ENCODE measurements at regions not wholly inside any gene's neighbourhood (a gene's known extent, or its start where the extent isn't known, plus 50 kb on each side); places are given as distances from the start of the nearest gene placed in this dataset.

DNA sequence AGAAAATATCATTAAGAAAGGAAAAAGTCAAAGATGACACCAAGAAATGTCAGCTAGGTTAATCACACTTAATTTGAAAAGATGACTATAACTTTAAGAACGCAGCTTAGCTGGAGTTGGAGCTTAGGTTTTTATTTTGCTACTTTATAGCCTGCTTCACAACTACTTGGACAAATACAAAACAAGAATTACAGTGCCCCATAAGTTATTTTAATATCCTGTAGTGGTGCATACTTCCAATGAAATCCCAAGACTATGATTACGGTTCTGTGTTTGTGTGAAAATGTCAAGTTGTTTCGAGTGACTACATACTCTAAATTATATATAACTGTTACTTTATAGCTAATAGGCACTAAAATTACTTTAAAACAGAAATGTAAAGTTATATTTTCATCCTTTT, 244.6 kb upstream of the MGMT start:
- no peaks in the 10 kb centered on the region for H3K36me3 ChIP-seq (ENCODE audit: low read depth)
- H3K27ac ChIP-seq (ENCODE audit: poor library complexity, severe bottlenecking), result no peak overlapping the region

DNA sequence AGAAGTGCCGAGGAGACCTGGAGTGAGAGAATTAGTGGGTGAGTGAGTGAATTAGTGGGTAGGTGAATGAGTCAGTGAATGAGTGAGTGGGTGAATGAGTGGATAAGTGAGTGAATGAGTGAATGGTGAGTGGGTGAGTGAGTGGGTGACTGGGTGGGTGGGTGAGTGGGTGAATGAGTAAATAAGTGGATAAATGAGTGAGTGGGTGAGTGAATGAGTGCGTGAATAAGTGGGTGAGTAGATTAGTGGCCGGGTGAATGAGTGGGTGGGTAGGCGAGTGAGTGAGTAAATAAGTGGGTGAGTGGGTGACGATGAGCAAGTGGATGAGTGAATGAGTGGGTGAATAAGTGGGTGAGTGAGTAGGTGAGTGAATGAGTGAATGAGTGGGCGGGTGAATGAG, 243.7 kb upstream of the MGMT start:
- H3K27ac ChIP-seq (ENCODE audit: poor library complexity, severe bottlenecking), result no peak overlapping the region
- no peaks in the 10 kb centered on the region for H3K9me3 ChIP-seq (ENCODE audit: severe bottlenecking)
- no peaks in the 10 kb centered on the region for H3K27me3 ChIP-seq (ENCODE audit: insufficient read depth, poor library complexity, severe bottlenecking)
- no peak for DNase-seq (ENCODE audit: low spot score)
- H3K4me1 ChIP-seq (ENCODE audit: insufficient read depth, poor library complexity, severe bottlenecking), result no peaks in the 10 kb centered on the region
- no peaks in the 10 kb centered on the region for H3K36me3 ChIP-seq (ENCODE audit: low read depth)
- TF ChIP-seq, protein P1, sequence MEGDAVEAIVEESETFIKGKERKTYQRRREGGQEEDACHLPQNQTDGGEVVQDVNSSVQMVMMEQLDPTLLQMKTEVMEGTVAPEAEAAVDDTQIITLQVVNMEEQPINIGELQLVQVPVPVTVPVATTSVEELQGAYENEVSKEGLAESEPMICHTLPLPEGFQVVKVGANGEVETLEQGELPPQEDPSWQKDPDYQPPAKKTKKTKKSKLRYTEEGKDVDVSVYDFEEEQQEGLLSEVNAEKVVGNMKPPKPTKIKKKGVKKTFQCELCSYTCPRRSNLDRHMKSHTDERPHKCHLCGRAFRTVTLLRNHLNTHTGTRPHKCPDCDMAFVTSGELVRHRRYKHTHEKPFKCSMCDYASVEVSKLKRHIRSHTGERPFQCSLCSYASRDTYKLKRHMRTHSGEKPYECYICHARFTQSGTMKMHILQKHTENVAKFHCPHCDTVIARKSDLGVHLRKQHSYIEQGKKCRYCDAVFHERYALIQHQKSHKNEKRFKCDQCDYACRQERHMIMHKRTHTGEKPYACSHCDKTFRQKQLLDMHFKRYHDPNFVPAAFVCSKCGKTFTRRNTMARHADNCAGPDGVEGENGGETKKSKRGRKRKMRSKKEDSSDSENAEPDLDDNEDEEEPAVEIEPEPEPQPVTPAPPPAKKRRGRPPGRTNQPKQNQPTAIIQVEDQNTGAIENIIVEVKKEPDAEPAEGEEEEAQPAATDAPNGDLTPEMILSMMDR (IDR thresholded peaks at IDR 0.05; ENCODE audit: poor library complexity, severe bottlenecking), result no peak
- H3K4me3 ChIP-seq (ENCODE audit: severe bottlenecking), result no peak overlapping the region
- ATAC-seq (ENCODE audit: low read depth), result no peak

More for the DNA sequence above, 244.6 kb upstream of the MGMT start:
- ATAC-seq (ENCODE audit: low read depth) (no peak), DNase-seq (ENCODE audit: low spot score) (no peak)
- Histone ChIP-seq H3K9me3 (ENCODE audit: severe bottlenecking) (no peaks in the 10 kb centered on the region), H3K4me1 (ENCODE audit: insufficient read depth, poor library complexity, severe bottlenecking) (no peaks in the 10 kb centered on the region), H3K4me3 (ENCODE audit: severe bottlenecking) (no peak overlapping the region), H3K27me3 (ENCODE audit: insufficient read depth, poor library complexity, severe bottlenecking) (no peaks in the 10 kb centered on the region)
- TF ChIP-seq, protein P1 (IDR thresholded peaks at IDR 0.05; ENCODE audit: poor library complexity, severe bottlenecking), result no peak

DNA sequence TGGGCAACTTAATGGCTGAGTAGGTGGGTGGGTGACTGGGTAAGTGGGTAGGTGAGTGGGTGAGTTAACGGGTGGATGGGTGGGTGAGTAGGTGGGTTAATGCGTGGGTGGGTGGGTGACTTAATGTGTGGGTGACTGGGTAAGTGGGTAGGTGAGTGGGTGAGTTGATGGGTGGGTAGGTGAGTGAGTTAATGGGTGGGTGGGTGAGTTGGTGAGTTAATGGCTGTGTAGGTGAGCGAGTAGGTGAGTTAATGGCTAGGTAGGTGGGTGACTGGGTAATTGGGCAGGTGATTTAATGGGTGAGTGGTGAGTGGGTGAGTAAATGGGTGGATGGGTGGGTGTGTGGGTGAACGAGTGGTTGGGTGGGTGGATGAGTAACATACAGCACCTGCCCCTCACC, 243.0 kb upstream of the MGMT start:
- TF ChIP-seq, protein P1 (IDR thresholded peaks at IDR 0.05; ENCODE audit: poor library complexity, severe bottlenecking), result no peak
- no peak overlapping the region for H3K27ac ChIP-seq (ENCODE audit: poor library complexity, severe bottlenecking)
- H3K27me3 ChIP-seq (ENCODE audit: insufficient read depth, poor library complexity, severe bottlenecking), result no peaks in the 10 kb centered on the region
- DNase-seq (ENCODE audit: low spot score) (no peak), ATAC-seq (ENCODE audit: low read depth) (no peak)
- H3K4me1 ChIP-seq (ENCODE audit: insufficient read depth, poor library complexity, severe bottlenecking), result no peaks in the 10 kb centered on the region
- no peaks in the 10 kb centered on the region for H3K9me3 ChIP-seq (ENCODE audit: severe bottlenecking)
- no peak overlapping the region for H3K4me3 ChIP-seq (ENCODE audit: severe bottlenecking)
- no peaks in the 10 kb centered on the region for H3K36me3 ChIP-seq (ENCODE audit: low read depth)

DNA sequence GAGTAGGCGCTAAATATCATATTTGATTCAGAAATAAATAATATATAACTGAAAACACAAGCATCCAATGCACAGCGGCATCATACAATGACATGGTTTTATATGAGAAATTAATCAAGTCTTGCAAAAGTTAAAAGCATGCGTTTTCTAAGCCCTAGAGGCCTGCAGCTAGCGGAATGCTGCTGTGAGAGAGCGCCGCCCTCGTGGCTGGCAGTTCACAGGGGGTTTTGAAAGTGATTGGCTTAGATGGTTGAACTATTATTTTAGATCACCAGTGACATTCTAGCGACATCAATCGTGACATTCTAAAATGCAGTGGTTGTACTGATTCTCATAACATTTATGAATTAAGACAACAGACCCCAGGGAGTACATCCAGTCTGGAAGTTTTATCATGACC, 235.2 kb upstream of the MGMT start:
- no peak overlapping the region for H3K27ac ChIP-seq (ENCODE audit: poor library complexity, severe bottlenecking)
- H3K9me3 ChIP-seq (ENCODE audit: severe bottlenecking), result no peaks in the 10 kb centered on the region
- ATAC-seq (ENCODE audit: low read depth) (no peak), DNase-seq (ENCODE audit: low spot score) (no peak)
- H3K36me3 ChIP-seq (ENCODE audit: low read depth), result no peaks in the 10 kb centered on the region
- no peaks in the 10 kb centered on the region for H3K4me1 ChIP-seq (ENCODE audit: insufficient read depth, poor library complexity, severe bottlenecking)
- H3K27me3 ChIP-seq (ENCODE audit: insufficient read depth, poor library complexity, severe bottlenecking), result no peaks in the 10 kb centered on the region
- TF ChIP-seq, protein P1 (IDR thresholded peaks at IDR 0.05; ENCODE audit: poor library complexity, severe bottlenecking), result no peak
- no peak overlapping the region for H3K4me3 ChIP-seq (ENCODE audit: severe bottlenecking)

DNA sequence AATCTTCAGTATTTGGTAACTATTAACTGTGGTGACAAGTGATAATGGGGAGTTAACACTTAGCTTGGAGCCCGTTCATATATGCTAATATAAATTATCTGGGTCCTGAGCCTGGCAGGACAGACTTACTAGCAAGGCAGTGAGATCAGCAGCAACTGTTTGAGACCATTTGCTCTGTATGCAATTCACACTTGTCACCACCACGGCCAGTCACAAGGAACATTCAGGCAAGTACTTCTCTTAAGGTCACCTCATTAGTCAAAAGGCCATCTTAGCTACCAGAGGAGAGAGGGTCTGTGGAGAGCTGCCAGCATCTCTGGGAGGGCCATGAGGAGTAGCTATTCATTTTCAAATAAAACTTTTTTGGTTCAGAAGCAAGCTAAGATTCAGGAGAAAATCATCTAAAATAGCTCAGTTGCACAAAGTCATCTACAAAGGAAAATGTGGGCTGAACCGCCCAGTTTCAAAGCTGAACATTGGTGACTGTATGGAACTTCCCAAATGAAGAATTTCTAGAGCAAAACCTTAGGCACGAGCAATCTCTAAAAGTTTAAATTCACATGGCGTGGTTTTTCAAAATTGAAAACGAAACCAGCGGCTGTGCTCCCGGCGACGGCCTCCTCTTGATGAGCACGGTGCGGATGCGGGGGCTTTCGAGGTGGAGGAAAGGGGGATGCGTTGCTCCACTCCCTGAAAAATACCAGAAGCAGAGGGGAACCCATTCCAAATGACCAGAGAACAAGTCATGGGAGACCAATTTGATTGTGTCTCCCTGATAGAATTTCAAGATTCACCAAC, 233.5 kb upstream of the MGMT start:
- no peaks in the 10 kb centered on the region for H3K4me1 ChIP-seq (ENCODE audit: insufficient read depth, poor library complexity, severe bottlenecking)
- no peaks in the 10 kb centered on the region for H3K27me3 ChIP-seq (ENCODE audit: insufficient read depth, poor library complexity, severe bottlenecking)
- H3K36me3 ChIP-seq (ENCODE audit: low read depth), result no peaks in the 10 kb centered on the region
- TF ChIP-seq, protein P1 (IDR thresholded peaks at IDR 0.05; ENCODE audit: poor library complexity, severe bottlenecking), result no peak
- H3K4me3 ChIP-seq (ENCODE audit: severe bottlenecking), result no peak overlapping the region
- H3K27ac ChIP-seq (ENCODE audit: poor library complexity, severe bottlenecking), result no peak overlapping the region
- DNase-seq (ENCODE audit: low spot score) (no peak), ATAC-seq (ENCODE audit: low read depth) (no peak)
- H3K9me3 ChIP-seq (ENCODE audit: severe bottlenecking), result no peaks in the 10 kb centered on the region

All from RWPE2 (cell line).